Kasumi-1 (cell line): ENCODE measurements at regions not wholly inside any gene's neighbourhood (a gene's known extent, or its start where the extent isn't known, plus 50 kb on each side); places are given as distances from the start of the nearest gene placed in this dataset.
A peak's percentile ranks its signal among the peaks of the same experiment; 100 is the strongest.
"Not testable (repeated sequence)": the region's sequence is repeated elsewhere in the genome, so short reads cannot be mapped to it uniquely, and the experiment has no call there.

Source experiments
- DNase-seq, 2 experiments: peaks; one replicate each; lab custom pipeline; 2025; lab: John Stamatoyannopoulos, UW

DNA sequence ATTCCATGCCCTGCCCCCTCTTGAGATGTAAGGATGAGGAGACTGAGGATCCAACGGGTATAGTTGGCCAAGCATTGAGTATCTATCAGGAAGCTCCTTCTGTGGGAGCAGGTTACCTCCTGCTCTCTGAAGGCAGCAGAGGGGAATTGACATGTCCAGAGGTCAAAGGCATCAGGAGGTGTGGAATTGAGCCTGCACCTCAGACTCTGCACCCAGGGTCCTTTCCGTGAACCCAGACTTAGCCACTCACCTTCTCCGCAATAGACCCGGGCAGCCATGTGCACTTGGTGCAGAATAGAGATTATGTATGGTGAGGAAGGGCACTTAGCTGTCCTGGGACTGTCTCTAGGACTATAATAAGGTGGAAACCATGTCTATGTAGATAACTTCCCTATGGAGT, 399.0 kb upstream of the TPM1 start:
- DNase-seq: no peak

DNA sequence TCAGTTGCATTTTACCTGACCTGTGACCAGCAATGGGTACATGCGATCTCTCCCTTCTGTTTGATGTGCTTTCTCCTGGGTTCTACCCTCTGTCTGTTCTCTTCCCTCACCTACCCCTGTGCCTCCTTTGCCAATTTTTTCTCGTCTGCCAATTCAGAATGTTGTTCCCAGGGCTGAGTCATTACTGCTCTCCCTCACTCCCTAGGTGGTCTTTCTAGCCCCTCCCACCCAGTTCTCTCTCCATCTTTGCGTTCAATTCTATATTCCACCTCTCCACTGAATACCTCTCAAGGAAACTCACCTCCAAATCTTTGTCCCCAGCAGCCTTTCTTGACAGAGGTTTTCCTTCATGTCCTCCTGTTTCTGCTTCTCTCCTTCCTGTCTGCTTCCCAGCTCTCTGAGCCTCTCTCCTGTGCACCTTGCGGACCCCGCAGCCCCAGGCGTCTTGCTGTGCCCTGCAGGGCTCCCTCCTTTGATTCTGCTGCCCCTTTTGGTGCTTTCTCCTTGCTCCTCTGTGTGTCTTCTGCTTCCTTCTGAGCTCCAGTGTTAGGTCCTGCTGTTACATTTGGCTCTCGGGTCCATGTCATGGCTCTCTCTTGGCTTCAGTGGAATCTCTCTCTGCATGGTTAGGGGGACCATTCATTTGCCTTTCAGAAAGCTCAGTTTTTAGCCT, 398.2 kb upstream of the TPM1 start:
- DNase-seq: no peak

DNA sequence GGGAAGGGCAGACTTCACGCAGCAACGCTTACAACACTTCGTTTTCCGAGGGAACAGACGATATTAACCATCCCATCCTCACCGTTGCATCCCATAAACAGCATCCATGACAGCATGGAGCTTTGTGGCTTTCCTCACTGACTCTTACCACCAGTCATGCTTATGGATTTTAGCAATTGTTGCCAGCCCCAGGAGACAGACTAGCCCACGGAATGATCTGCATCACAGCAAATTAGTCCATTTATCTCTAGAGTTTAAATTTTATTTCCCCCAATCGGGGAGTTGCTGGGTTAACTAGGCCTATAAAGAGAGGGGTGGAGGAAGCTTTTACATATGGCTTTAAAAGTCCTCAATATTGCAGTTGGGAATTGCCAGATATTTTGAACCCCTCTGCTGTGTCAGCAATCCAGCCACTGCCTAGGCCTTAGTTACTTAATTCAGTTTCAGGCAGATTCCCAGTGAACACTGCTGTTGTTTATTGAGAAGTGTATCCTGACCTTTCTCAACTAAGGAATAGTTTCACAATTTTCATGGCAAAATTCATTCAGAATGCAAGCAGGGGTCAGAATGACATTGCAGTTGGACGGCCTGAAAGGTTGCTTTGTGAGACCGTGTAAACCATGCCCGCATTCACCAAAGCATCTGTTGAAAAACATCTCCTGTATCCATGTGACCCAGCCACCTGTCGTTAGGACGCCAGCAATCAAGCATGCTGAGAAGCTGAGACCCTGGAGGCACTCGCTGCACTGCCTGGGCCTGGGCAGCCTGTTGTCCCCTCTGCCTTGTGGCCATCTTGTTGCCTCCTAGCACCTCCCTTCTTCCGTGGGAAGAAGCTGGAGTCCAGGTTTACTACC, 397.4 kb upstream of the TPM1 start:
- DNase-seq: no peak

DNA sequence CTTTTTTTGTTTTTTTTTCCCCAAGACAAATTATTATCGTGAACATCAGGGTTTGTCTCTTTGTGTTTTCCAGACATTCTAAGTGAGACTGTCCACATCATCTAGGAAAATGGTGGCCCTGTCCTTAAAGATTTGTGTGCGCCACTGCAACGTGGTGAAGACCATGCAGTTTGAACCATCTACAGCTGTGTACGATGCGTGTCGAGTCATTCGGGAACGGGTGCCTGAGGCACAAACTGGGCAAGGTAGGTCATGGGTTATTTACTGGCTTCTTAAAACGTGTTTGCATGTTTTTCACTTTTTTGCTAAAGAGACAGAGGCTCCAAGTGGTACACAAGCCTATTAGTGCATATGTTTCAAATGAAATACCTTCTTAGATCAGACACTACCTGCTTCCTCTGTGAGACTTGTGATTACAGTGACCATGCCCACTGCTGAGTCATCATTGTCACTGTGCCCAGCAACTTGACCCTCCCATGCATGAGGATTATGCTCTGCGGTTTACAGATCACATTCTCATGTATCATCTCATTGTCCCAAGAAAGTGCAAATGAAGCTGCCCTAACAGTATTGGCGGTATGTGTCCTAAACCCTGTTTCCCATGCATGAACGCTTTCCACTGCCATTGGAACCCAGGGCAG, 395.2 kb upstream of the TPM1 start:
- no peak for DNase-seq

DNA sequence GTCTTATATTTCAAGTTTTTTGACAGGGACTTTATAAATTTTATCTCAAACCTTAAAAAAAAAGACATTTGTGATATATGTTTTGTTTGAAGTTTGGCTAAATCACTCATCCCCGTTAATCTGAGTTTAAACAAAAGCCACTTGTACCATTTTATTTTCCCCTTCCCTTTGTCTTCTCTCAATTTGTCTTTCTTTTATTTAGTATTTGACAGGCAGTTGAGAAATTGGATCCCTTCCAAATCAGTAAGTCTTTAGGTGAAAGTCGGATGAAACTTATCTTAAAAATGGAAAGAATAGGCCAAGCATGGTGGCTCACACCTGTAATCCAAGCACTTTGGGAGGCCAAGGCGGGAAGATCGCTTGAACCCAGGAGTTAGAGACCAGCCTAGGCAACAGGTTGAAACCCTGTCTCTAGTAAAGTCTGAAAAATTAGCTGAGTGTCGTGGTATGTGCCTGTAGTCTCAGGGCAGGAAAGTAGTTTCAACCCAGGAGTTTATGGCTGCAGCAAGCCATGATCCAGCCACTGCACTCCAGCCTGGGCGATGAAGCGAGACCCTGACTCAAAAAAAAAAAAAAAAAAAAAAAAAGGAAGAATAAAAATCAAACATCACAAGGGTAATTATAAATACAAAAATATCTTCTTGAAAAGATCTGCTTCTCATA, 394.6 kb upstream of the TPM1 start:
- no peak for DNase-seq

DNA sequence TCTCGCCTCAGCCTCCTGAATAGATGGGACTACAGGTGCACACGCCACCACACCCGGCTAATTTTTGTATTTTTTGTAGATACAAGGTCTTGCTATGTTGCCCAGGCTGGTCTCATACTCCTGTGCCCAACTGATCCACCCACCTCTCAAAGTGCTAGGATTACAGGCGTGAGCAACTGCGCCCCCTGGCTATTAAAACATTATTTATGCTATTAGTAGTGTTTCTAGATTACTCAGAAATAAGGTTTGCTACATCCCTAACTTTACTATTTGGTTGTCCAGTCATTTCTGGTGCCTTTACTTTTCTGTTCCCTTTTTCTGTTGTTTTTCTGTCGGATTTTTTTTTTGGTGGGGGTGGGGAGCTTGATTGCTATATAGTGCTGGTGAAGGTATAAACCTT, 393.6 kb upstream of the TPM1 start:
- DNase-seq: no peak

DNA sequence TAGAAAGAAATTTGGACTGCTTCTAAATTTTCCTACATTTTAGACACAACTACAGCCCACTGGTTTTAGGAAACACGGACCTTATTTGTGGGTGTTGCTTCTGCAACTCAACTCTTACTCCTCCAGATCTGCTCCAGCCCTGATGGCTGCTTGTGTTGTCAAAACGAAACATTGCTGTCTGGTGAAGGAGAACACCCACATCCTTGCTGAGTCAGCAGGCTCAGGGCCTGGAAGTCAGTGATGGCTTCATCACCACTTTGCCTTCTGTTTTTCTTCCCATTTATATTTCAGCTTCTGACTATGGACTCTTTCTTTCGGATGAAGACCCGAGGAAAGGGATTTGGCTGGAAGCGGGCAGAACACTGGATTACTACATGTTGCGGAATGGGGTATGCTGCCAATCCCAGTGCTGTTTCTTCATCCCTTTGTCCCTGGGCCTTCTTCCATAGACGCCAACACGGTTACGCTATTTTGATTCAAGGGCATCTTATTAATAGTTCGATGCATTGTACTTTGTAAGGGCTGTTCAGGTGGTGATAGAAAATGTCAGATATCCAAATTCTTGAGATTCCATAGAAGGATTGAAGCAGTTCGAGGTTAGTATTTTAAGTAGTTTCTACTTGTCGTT, 392.6 kb upstream of the TPM1 start:
- no peak for DNase-seq

DNA sequence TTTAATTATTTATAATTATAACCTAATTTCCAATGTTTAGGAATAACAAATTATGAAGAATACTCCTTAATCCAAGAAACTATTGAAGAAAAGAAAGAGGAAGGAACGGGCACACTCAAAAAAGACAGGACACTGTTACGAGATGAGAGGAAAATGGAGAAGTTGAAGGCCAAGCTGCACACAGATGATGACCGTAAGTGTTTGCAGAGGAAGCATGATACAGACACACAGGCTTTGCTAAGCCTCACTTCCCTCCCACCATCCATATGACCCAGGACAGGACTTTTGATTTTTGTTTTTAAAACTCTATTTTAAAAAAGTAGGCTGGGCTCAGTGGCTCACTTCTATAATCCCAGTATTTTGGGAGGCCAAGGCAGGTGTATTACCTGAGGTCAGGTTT, 389.4 kb upstream of the TPM1 start:
- DNase-seq: peak; percentile 10 to 17

DNA sequence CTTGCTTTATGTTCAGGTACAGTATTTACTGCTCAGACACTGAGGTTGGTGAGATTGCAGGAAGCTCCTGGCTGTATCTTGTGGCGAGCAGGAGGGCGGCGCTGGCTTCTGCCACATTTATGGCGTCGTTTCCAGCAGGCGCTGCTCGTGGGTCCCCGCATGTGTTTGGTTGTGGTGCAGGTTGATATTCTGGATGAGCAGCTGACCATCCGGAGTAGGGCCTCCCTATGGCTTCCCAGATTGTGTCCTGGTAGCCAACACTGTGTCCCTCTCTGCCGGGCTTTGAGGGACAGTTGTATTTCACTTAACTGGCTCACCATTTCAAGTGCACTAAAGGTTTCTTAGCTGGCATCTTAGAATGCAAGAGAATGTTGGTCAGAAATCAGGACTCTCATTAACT, 386.5 kb upstream of the TPM1 start:
- no peak for DNase-seq

DNA sequence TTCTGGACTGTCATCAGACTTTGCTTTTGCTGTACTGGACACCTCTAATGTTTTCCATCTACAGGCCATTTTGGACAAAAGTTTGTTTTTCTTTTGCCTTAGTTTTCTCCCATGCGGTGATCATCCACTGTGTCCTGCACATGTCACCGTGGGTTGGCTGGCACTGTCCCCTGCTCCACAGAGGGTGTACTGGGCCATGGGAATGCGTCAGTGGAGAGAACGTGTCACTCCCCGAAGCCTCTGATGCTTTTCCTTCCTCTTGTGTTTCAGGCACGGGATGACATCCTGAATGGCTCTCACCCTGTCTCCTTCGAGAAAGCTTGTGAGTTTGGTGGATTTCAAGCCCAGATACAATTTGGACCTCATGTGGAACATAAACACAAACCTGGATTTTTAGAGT, 385.0 kb upstream of the TPM1 start:
- not testable (repeated sequence) for DNase-seq

DNA sequence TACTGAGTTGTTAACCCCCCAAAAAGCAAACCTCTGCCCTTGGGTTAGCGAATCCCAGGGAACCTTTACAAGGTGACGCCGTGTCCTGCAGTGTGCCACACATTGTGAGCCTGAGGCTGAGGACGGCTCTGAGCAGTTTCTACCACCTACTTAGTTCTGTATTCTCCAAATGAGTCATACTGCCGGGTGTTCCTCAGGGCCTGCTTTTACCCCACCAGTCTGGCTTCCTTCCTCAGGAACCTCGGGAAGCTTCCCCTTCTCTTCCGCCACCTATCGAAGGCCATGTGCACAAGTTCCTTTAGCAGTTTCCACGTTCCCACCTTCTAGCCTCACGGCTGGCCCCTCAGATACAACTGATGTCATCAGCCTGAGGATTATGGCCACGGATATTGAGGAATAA, 384.0 kb upstream of the TPM1 start:
- no peak for DNase-seq

DNA sequence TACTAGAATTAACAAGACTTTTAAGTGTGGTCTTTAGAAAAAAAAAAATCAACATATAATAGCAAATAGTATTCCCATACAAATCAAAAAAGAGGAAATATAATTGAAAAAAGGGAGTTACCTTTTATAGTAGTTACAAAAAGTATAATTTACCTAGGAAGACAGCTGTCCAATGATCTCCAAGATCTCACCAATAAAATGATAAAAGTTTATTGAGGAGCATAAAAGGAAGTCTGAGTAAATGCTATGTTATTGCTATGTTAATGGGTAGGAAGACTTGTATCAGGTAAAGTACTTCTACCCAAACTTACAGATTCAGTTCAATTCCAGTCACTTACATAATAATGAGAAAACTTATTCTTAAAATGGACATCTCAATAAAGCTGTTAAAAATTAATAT, 379.0 kb upstream of the TPM1 start:
- DNase-seq: no peak

DNA sequence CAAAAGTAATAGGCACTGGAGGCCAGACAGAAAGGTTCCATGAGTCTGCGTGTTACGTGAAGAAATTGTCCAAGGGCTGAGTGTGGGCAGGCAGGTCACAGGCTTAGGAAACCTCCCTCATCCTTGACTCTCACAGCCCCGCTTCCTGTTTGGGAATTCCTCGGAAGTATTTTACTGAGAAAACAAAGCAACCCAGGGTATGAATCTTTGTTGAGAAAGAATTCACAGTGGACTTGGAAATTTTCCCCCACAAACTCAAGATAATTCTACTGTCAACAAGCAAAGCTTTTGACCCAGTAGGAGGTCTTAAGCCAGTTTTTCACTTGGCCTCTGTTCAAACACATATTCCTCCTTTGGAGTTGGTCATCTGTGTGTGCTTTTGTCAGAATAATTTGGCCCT, 377.1 kb upstream of the TPM1 start:
- no peak for DNase-seq

DNA sequence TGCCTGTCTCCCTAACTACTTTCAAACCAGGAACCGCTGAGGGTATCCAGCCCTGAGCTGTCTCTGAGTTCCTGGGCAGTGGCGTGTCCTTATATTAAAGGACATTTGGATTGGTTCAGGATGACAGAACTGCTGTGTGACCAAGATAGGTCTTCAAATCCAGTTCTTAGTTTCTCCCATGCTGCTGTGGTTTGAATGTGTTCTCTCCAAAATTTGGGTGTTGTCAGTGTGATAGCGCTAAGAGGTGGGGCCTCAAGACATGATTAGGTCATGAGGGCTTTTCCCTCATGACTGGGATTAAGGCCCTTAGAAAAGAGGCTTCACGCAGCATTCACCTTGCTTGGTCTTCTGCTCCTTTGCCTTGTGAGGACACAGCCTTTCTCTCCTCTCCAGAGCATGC, 376.5 kb upstream of the TPM1 start:
- DNase-seq: no peak

DNA sequence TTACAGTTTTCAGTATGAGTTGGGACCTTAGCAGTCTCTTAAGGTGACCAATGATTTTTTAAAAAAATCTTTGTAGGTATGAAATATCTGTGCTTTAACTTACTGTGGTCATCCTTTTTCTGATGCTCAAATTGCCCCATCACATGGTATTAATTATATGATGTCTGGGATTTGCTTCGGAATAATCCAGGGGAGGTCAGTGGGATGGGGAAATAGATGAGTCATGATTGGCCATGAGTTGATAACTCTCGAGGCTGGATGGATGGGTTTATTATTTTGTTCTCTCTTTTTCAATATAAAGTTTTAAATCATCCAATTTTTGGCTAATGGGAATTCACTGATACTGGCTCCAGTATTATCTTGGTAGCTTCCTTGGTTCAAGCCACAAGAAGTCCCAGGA, 370.3 kb upstream of the TPM1 start:
- no peak for DNase-seq

DNA sequence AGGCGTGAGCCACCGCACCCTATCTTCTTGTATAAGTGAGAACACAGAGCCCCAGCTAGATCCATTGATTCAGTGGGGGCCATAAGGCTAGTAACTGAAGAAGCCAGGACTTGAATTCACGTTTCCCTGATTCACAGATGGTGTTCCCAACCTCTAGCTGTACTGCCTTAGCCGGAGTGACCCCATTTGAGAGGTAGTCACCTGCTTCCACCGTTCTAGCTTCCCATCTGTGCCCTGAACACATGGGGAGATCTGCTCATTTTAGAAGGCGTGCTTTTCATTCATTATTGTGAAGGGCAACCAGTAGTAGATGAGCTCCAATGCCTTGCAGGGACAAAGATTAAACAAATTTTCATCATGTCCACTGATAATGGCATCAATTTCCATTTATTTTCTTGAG, 365.7 kb upstream of the TPM1 start:
- DNase-seq: no peak

DNA sequence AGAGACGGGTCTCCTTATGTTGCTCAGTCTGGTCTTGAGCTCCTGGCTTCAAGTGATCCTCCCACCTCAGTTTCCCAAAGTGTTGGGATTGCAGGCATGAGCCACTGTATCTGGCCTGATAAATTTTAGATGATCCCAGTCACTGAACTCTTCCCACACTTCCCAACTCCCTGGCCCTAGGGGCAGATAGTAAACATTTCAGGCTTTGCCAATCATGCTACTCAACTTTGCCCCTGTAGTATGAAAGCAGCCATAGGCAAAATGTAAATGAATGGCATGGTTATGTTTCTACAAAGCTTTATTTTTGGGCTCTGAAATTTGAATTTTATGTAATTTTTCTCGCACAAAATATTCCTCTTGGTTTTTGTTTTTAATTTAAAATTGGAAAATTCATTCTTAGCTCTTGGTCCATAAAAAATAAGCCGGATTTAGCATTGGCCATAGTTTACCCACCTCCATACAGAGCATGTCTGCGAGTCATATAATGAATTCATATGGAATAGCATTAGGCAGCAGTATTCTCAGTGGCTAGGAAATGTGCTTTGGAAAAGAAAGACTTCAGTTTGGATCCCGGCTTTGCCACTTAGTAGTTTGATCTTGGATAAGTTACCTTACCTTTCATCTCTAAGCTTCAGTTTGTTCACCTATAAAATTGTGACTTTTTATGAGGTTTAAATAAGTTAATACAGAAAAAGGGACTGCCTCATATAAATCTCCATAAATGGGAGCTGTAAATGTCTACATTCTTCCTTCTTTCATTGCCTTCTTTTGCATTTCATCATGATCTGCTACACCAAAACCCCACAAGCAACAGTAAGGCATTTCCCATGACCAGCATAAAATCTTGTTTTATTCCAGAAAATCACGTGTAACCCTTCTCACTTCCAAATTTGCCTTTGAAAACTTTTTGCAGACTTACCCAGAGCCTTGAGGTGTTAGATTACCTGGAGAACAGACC, 360.3 kb upstream of the TPM1 start:
- DNase-seq: no peak

DNA sequence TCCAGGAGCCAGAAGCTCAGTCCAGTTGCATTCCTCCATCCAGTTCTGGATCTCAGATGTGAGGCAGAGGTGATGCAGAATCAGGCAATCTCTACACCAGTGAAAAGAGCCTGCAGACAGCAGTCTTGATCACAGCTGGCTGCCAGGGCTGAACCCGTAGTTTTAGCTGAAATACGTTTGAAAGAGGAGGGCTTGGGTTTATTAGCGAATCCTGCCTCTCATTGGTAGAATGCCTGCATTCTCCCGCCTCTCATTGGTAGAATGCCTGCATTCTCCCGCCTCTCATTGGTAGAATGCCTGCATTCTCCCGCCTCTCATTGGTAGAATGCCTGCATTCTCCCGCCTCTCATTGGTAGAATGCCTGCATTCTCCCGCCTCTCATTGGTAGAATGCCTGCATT, 359.4 kb upstream of the TPM1 start:
- not testable (repeated sequence) for DNase-seq

DNA sequence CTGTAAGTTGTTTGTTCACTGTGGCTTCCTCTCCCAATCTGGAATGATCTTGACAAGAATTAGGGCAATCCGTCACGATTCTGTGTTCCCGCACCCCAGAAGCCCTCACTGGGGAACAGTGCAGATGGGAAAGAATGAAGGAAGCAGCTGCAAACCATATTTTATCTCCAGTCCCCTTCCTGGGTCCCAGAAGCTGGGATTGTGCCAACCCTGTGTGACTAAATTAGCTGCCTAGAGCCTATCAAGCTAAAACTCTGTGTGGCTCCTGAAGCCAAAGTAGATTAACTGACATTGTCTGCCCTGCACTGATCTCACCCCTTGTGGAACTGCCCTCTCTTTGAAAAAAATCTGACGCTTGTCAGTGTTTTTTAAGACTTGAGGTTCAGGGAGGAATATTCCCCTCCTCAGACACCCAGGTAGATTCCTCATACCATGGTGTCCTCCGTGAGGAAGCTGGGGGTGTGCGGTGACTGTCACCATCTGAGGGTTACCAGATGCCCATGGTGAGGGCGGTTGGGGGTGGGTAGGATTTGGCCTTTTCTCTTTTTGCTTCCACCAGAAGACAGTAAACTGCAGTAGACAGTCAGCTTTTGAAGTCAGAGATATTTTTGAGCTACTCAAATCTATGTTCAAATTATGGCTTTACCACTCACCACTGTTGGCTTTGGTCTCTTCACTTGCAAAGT, 358.3 kb upstream of the TPM1 start:
- no peak for DNase-seq

DNA sequence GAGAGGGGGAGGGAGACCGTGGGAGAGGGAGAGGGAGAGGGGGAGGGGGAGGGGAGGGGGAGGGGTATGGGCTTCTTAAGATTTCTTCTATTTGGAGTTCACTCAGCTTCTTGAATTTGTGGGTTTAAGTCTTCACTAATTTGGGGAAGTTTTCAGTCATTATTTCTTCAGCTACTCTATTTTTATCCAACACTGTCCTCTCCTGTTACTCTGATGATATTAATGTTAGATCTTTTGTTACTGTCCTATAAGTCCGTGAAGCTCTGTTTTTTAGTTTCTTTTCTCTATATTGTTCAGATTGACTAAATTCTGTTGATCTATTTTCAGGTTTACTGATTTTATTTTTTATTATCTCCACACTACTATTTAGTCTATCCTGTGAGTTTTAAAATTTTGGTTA, 351.5 kb upstream of the TPM1 start:
- no peak for DNase-seq
